ENCODE measurements at regions not wholly inside any gene's neighbourhood (a gene's known extent, or its start where the extent isn't known, plus 50 kb on each side); places are given as distances from the start of the nearest gene placed in this dataset.
A peak's percentile ranks its signal among the peaks of the same experiment; 100 is the strongest.
"Not testable (repeated sequence)": the region's sequence is repeated elsewhere in the genome, so short reads cannot be mapped to it uniquely, and the experiment has no call there.

- in situ Hi-C loops (cut with HindIII; ENCODE audit: low pct_unique_long_range_greater_than_20kb, low sequenced_read_pairs): no loop called here
- DNase-seq (ENCODE audit: low read depth): no peak
Measured at GRCh38 chr21:17279663-17280062, 233.2 kb upstream of the CXADR start.

GRCh38 chr21:17293016-17293562 is 219.8 kb upstream of the CXADR start:
- DNase-seq (ENCODE audit: low read depth); in situ Hi-C loops (cut with HindIII; ENCODE audit: low pct_unique_long_range_greater_than_20kb, low sequenced_read_pairs): not testable (repeated sequence)

GRCh38 chr21:17295997-17296396 is 216.8 kb upstream of the CXADR start:
- no peak for DNase-seq (ENCODE audit: low read depth)
- in situ Hi-C loops (cut with HindIII; ENCODE audit: low pct_unique_long_range_greater_than_20kb, low sequenced_read_pairs): no loop called here

GRCh38 chr21:17299576-17299975 is 213.3 kb upstream of the CXADR start:
- DNase-seq (ENCODE audit: low read depth); in situ Hi-C loops (cut with HindIII; ENCODE audit: low pct_unique_long_range_greater_than_20kb, low sequenced_read_pairs): not testable (repeated sequence)

- in situ Hi-C loops (cut with HindIII; ENCODE audit: low pct_unique_long_range_greater_than_20kb, low sequenced_read_pairs); DNase-seq (ENCODE audit: low read depth): not testable (repeated sequence)
Measured at GRCh38 chr21:17327715-17328114, 185.1 kb upstream of the CXADR start.

GRCh38 chr21:17334484-17334883 is 178.4 kb upstream of the CXADR start:
- DNase-seq (ENCODE audit: low read depth): no peak
- in situ Hi-C loops (cut with HindIII; ENCODE audit: low pct_unique_long_range_greater_than_20kb, low sequenced_read_pairs): no loop called here

- DNase-seq (ENCODE audit: low read depth): no peak
- in situ Hi-C loops (cut with HindIII; ENCODE audit: low pct_unique_long_range_greater_than_20kb, low sequenced_read_pairs): no loop called here
Measured at GRCh38 chr21:17340081-17340480, 172.8 kb upstream of the CXADR start.

- in situ Hi-C loops (cut with HindIII; ENCODE audit: low pct_unique_long_range_greater_than_20kb, low sequenced_read_pairs): no loop called here
- DNase-seq (ENCODE audit: low read depth): peak; percentile 44
Measured at GRCh38 chr21:17343055-17343454, 169.8 kb upstream of the CXADR start.

GRCh38 chr21:17348357-17348756 is 164.5 kb upstream of the CXADR start:
- in situ Hi-C loops (cut with HindIII; ENCODE audit: low pct_unique_long_range_greater_than_20kb, low sequenced_read_pairs): no loop called here
- no peak for DNase-seq (ENCODE audit: low read depth)

- in situ Hi-C loops (cut with HindIII; ENCODE audit: low pct_unique_long_range_greater_than_20kb, low sequenced_read_pairs): no loop called here
- DNase-seq (ENCODE audit: low read depth): no peak
Measured at GRCh38 chr21:17348849-17349248, 164.0 kb upstream of the CXADR start.

- in situ Hi-C loops (cut with HindIII; ENCODE audit: low pct_unique_long_range_greater_than_20kb, low sequenced_read_pairs): no loop called here
- DNase-seq (ENCODE audit: low read depth): no peak
Measured at GRCh38 chr21:17351766-17352165, 161.1 kb upstream of the CXADR start.

GRCh38 chr21:17352996-17353655 is 159.7 kb upstream of the CXADR start:
- in situ Hi-C loops (cut with HindIII; ENCODE audit: low pct_unique_long_range_greater_than_20kb, low sequenced_read_pairs): no loop called here
- no peak for DNase-seq (ENCODE audit: low read depth)

GRCh38 chr21:17359781-17360180 is 153.1 kb upstream of the CXADR start:
- peak; percentile 58 for DNase-seq (ENCODE audit: low read depth)
- in situ Hi-C loops (cut with HindIII; ENCODE audit: low pct_unique_long_range_greater_than_20kb, low sequenced_read_pairs): no loop called here

GRCh38 chr21:17368748-17369363 is 144.0 kb upstream of the CXADR start:
- in situ Hi-C loops (cut with HindIII; ENCODE audit: low pct_unique_long_range_greater_than_20kb, low sequenced_read_pairs): no loop called here
- no peak for DNase-seq (ENCODE audit: low read depth)

- in situ Hi-C loops (cut with HindIII; ENCODE audit: low pct_unique_long_range_greater_than_20kb, low sequenced_read_pairs): no loop called here
- DNase-seq (ENCODE audit: low read depth): no peak
Measured at GRCh38 chr21:17370263-17370662, 142.6 kb upstream of the CXADR start.

- no peak for DNase-seq (ENCODE audit: low read depth)
- in situ Hi-C loops (cut with HindIII; ENCODE audit: low pct_unique_long_range_greater_than_20kb, low sequenced_read_pairs): no loop called here
Measured at GRCh38 chr21:17370916-17371315, 141.9 kb upstream of the CXADR start.

GRCh38 chr21:17371450-17371849 is 141.4 kb upstream of the CXADR start:
- DNase-seq (ENCODE audit: low read depth): peak; percentile 32
- in situ Hi-C loops (cut with HindIII; ENCODE audit: low pct_unique_long_range_greater_than_20kb, low sequenced_read_pairs): no loop called here

- in situ Hi-C loops (cut with HindIII; ENCODE audit: low pct_unique_long_range_greater_than_20kb, low sequenced_read_pairs): no loop called here
- no peak for DNase-seq (ENCODE audit: low read depth)
Measured at GRCh38 chr21:17372200-17372599, 140.6 kb upstream of the CXADR start.

GRCh38 chr21:17386498-17386897 is 126.3 kb upstream of the CXADR start:
- DNase-seq (ENCODE audit: low read depth): no peak
- in situ Hi-C loops (cut with HindIII; ENCODE audit: low pct_unique_long_range_greater_than_20kb, low sequenced_read_pairs): no loop called here
